RPMI7951 (cell line): ENCODE measurements at regions not wholly inside any gene's neighbourhood (a gene's known extent, or its start where the extent isn't known, plus 50 kb on each side); places are given as distances from the start of the nearest gene placed in this dataset.
"Not testable (repeated sequence)": the region's sequence is repeated elsewhere in the genome, so short reads cannot be mapped to it uniquely, and the experiment has no call there.

ENCODE experiments used
- DNase-seq: peaks from one replicate; pipeline ENCODE4 v3.0.0-alpha.2; 2012; ENCODE audit warnings: low read depth

DNA sequence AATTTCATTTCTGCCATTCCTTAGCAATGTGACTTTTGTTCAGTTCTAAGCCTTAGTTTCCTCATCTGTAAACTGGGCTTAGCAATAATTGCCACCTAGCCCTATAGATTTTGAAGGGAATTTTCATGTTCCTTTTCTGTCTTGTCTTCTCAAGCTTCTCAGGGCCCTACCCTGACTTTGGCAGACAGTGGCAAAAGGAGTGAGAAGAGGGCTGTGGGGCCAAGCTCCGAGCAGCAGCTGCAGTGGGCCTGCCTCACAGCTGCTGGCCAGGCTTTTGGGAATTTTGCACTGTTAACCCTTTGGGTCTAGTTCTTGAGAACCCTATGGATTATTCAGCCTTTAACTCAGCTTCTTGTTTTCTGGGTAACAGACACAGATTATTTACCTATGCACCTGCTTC is 67.6 kb upstream of the IGSF1 start:
- DNase-seq, result no peak

GRCh38 chrX:131359611-131360010 is 70.5 kb upstream of the IGSF1 start:
- DNase-seq, result no peak

DNA sequence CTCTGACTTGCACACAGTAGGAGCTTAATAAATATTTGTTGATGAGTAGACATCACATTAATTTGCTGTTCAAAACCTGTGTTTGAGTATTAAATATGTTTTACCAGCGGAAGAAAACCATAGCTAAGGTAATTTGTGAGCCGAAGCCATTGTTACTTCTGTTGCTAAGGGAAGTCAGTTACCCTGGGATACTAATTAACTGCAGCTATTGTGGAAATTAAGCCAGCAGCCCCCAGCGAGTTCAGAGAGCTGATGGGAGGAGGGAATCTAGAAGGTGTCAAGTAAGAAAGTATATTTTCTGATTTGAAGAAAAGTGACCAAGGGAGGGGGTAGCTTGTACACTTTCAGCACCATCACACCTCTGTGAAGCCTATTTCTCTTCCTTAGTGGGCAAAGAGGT is 76.7 kb upstream of the IGSF1 start:
- no peak for DNase-seq

- peak; percentile 1 for DNase-seq
Measured at GRCh38 chrX:131366407-131366806, 77.3 kb upstream of the IGSF1 start.

DNA sequence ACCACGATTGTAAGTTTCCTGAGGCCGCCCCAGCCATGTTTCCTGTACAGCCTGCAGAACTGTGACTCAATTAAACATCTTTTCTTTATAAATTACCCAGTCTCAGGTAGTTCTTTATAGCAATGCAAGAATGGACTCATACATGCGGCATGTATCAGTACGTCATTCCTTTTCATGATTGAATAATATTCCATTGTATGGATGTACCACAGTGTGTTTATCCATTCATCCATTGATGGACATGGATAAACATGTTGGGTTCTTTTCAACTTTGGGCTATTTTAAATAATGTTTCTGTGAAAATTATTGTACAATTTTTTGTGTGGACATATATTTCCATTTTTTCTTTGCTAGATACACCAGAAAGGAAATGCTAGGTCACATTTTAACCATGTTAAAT is 99.2 kb upstream of the IGSF1 start:
- no peak for DNase-seq

DNA sequence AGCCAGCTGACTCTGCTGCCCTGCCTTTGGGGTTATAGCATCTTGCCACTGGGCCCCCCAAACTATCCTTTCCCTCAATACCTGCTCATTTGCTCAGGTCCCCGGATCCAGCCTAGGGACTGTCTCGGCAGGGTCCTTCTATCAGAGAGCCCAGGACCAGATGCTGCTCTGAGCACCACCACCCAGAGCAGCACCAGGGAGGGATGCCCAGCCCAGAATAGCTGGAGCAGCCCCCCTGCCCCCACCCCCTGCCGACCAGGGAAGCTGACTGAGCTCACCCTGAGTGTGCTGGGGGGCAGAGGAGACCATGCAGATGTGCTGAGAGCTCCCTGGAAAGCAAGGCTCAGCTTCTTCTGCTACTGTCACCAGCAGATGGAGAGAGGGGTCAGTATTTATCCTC is 103.6 kb upstream of the IGSF1 start:
- no peak for DNase-seq

GRCh38 chrX:131393426-131393825 is 104.3 kb upstream of the IGSF1 start:
- DNase-seq, result no peak

- DNase-seq, result peak; percentile 2
Measured at GRCh38 chrX:131394384-131394783, 105.3 kb upstream of the IGSF1 start.

GRCh38 chrX:131397891-131398290 is 108.8 kb upstream of the IGSF1 start:
- no peak for DNase-seq

DNA sequence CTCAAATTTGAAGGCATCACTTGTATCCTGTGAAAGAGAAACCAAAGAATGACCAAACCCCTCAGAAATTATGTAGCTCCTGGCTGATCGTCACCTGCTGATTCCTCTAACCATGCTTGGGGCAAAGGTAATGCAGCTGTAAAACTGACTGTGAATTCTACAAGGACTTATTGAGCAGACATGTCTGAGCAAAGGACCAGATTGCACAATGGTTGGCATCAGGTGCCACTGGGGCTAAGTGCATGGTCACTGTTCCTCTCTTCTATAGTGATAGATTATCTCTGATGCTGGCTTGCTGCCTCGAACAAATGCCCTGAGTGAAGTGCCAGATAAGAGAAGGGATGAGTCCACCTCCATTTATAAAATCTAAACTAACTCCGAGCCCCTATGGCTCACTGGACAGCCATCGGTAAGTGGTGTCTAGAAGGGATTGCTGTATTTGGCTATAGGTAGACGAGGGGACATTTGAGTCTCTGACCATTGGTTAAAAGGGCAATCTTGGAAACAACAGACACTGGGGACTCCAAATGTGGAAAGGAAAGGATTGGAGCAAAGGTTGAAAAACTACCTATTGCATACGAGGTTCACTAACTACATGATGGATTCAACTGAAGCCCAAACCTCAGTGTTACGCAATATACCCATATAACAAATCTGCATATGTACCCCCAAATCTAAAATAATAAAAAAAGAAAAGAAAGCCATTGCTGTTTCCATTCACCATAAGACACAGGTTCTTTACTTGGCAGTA is 110.7 kb upstream of the IGSF1 start:
- DNase-seq, result no peak

GRCh38 chrX:131402124-131402811 is 113.2 kb upstream of the IGSF1 start:
- no peak for DNase-seq

DNA sequence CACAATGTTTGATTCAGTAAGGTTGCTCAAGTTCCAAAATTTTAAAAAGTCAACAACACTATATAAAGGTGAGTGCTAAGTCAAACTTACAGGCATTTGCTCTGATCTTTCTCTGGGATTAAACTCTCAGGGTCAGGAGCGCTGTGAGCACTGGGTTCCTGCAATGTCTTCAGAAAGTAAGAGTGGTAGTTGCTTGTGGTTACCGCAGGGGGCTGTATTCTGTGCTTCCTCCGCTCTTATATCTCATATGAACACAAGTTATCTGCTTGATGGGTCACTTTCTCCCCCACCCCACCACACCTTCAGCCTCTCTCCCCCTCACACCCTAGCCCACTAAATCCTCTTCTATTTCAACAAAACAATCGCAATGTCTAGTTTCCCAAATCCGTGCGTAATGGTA is 116.4 kb upstream of the IGSF1 start:
- peak; percentile 4 for DNase-seq

- no peak for DNase-seq
Measured at GRCh38 chrX:131424895-131425294, 119.0 kb upstream of the OR13H1 start.

- DNase-seq, result not testable (repeated sequence)
Measured at GRCh38 chrX:131430465-131430864, 113.4 kb upstream of the OR13H1 start.

DNA sequence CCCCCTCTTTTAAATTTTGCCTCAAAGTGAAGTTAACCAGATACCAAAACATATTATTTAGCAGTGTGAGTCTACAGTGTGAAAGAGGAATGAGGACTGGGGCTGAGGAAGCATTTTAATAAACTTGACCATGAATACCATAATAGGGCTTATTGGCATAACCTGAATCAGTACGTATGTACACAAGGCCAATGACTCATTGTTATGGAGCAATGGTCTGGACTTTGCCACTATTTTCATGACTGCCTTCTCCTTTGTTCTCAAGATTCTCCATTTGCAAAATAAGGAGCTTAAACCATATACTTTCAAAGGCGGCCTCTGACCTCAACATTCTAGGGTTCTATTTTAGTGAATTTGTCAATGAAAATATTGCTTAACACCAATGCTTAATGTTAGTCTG is 102.8 kb upstream of the OR13H1 start:
- no peak for DNase-seq

- no peak for DNase-seq
Measured at GRCh38 chrX:131445955-131446354, 97.9 kb upstream of the OR13H1 start.

DNA sequence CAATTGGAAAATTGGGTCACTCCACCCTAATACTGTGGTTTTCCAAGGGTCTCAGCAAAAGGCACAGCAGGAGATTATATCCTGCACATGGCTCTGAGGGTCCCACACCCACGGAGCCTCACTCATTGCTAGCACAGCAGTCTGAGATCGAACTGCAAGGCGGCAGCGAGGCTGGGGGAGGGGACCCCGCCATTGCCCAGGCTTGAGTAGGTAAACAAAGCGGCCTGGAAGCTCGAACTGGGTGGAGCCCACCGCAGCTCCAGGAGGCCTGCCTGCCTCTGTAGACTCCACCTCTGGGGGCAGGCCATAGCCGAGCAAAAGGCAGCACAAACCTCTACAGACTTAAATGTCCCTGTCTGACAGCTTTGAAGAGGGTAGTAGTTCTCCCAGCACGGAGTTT is 82.0 kb upstream of the OR13H1 start:
- not testable (repeated sequence) for DNase-seq

- not testable (repeated sequence) for DNase-seq
Measured at GRCh38 chrX:131473809-131474208, 70.1 kb upstream of the OR13H1 start.

DNA sequence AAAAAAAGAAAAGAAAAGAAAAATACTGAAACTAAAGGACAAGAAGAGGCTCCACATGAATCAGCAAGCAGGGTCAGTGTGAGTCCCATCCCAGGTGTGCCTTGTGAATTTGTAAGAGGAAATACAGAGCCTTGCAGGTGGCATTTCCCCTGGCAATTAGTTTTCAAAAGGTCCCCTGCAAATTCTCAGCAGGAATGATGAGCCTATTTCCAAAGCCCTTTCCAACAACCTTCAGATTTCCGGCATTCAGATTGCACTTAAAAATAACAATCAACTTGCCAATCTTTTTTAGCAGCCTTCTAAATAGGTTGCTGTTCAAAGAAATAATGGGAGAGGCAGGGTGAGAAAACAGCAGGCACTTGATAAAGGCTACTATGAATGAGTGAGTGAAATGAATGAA is 66.4 kb upstream of the OR13H1 start:
- DNase-seq, result no peak
